Brain microvascular endothelial cell (primary cell): ENCODE measurements at regions not wholly inside any gene's neighbourhood (a gene's known extent, or its start where the extent isn't known, plus 50 kb on each side); places are given as distances from the start of the nearest gene placed in this dataset.
"Not testable (repeated sequence)": the region's sequence is repeated elsewhere in the genome, so short reads cannot be mapped to it uniquely, and the experiment has no call there.

Source experiments
- DNase-seq: peaks from one replicate; pipeline ENCODE4 v3.0.0-alpha.2; 2020
- H3K27ac ChIP-seq: fragments of 250-450 bp; sonication (Bioruptor Pico); 2 replicates; pipeline ENCODE4 v1.5.1; 2020; ENCODE audit warnings: mild to moderate bottlenecking, moderate library complexity
- H3K27me3 ChIP-seq: fragments of 250-450 bp; sonication (Bioruptor Pico); replicated peaks from 2 replicates; pipeline ENCODE4 v1.5.1; 2020; ENCODE audit warnings: mild to moderate bottlenecking
- H3K36me3 ChIP-seq: fragments of 250-450 bp; sonication (Bioruptor Pico); replicated peaks from 2 replicates; pipeline ENCODE4 v1.5.1; 2020; ENCODE audit warnings: mild to moderate bottlenecking
- H3K4me3 ChIP-seq: 2 replicates; pipeline ENCODE4 v1.5.1; 2011; ENCODE audit warnings: low read depth, mild to moderate bottlenecking, control low read depth, low read length, moderate library complexity
- CTCF ChIP-seq: IDR thresholded peaks from 2 replicates; pipeline ENCODE4 v1.5.1; 2011; ENCODE audit warnings: low read depth, mild to moderate bottlenecking, moderate library complexity, low read length, control low read depth, inconsistent platforms; ENCODE audit errors: missing control alignments
- in situ Hi-C: cut with HindIII; loops from 2 replicates; pipeline ENCODE4 v1.10.0; 2017; ENCODE audit warnings: low sequenced_read_pairs, low pct_ligation_motif_present

- in situ Hi-C loops: no loop called here
- no peak for TF ChIP-seq CTCF
- Histone ChIP-seq H3K27ac (no peak overlapping the region), H3K36me3 (no peaks in the 10 kb centered on the region), H3K27me3 (no peaks in the 10 kb centered on the region), H3K4me3 (no peak overlapping the region)
- DNase-seq: no peak
Observed at GRCh38 chr3:151592287-151592686, 131.4 kb upstream of the IGSF10 start.

- Histone ChIP-seq H3K27ac (no peak overlapping the region), H3K27me3 (no peaks in the 10 kb centered on the region), H3K36me3 (no peaks in the 10 kb centered on the region), H3K4me3 (no peak overlapping the region)
- no peak for DNase-seq
- in situ Hi-C loops: no loop called here
- no peak for TF ChIP-seq CTCF
Observed at GRCh38 chr3:151591441-151591840, 130.6 kb upstream of the IGSF10 start.

GRCh38 chr3:151589311-151589710 lies 128.4 kb upstream of the IGSF10 start:
- no peak for TF ChIP-seq CTCF
- H3K4me3 ChIP-seq: no peak overlapping the region
- no peaks in the 10 kb centered on the region for H3K36me3 ChIP-seq
- in situ Hi-C loops: no loop called here
- H3K27ac ChIP-seq: no peak overlapping the region
- DNase-seq: no peak
- no peaks in the 10 kb centered on the region for H3K27me3 ChIP-seq

GRCh38 chr3:151587659-151588058 lies 126.8 kb upstream of the IGSF10 start:
- in situ Hi-C loops, H3K4me3 ChIP-seq, H3K27ac ChIP-seq, DNase-seq, H3K27me3 ChIP-seq, H3K36me3 ChIP-seq: not testable (repeated sequence)

GRCh38 chr3:151584566-151584965 lies 123.7 kb upstream of the IGSF10 start:
- in situ Hi-C loops: no loop called here
- TF ChIP-seq CTCF: no peak
- DNase-seq: no peak

GRCh38 chr3:151581035-151581434 lies 120.2 kb upstream of the IGSF10 start:
- in situ Hi-C loops: no loop called here
- Histone ChIP-seq H3K27ac (peak overlapping the region; percentile 55), H3K27me3 (no peaks in the 10 kb centered on the region), H3K36me3 (no peaks in the 10 kb centered on the region), H3K4me3 (no peak overlapping the region)
- TF ChIP-seq CTCF: no peak
- DNase-seq: peak; percentile 13

More at GRCh38 chr3:151584566-151584965, 123.7 kb upstream of the IGSF10 start:
- no peak overlapping the region for H3K27ac ChIP-seq
- no peaks in the 10 kb centered on the region for H3K36me3 ChIP-seq
- H3K4me3 ChIP-seq: no peak overlapping the region
- H3K27me3 ChIP-seq: no peaks in the 10 kb centered on the region
